IPS-NIHi7 (cell line): ENCODE measurements at regions not wholly inside any gene's neighbourhood (a gene's known extent, or its start where the extent isn't known, plus 50 kb on each side); places are given as distances from the start of the nearest gene placed in this dataset.
A peak's percentile ranks its signal among the peaks of the same experiment; 100 is the strongest.

Experiments used
- DNase-seq: peaks from one replicate; pipeline ENCODE4 v3.0.0; 2012; ENCODE audit warnings: mixed read lengths; ENCODE audit errors: extremely low spot score

GRCh38 chr12:127613056-127613455 is 653.9 kb upstream of the TMEM132C start:
- DNase-seq: no peak

GRCh38 chr12:127619869-127620734 is 646.9 kb upstream of the TMEM132C start:
- DNase-seq: peak; percentile 30

GRCh38 chr12:127620735-127621355 is 646.1 kb upstream of the TMEM132C start:
- DNase-seq: no peak

- no peak for DNase-seq
Measured at GRCh38 chr12:127621366-127621765, 645.6 kb upstream of the TMEM132C start.

- no peak for DNase-seq
Measured at GRCh38 chr12:127623362-127623761, 643.6 kb upstream of the TMEM132C start.

GRCh38 chr12:127625176-127625771 is 641.7 kb upstream of the TMEM132C start:
- DNase-seq: no peak

GRCh38 chr12:127628645-127629044 is 638.3 kb upstream of the TMEM132C start:
- no peak for DNase-seq

- no peak for DNase-seq
Measured at GRCh38 chr12:127629066-127629820, 637.7 kb upstream of the TMEM132C start.

- no peak for DNase-seq
Measured at GRCh38 chr12:127632461-127632860, 634.5 kb upstream of the TMEM132C start.

- no peak for DNase-seq
Measured at GRCh38 chr12:127635838-127636237, 631.1 kb upstream of the TMEM132C start.

- DNase-seq: no peak
Measured at GRCh38 chr12:127636882-127637281, 630.1 kb upstream of the TMEM132C start.

GRCh38 chr12:127640181-127640886 is 626.6 kb upstream of the TMEM132C start:
- DNase-seq: no peak

GRCh38 chr12:127642208-127642607 is 624.8 kb upstream of the TMEM132C start:
- DNase-seq: no peak

- no peak for DNase-seq
Measured at GRCh38 chr12:127648321-127648720, 618.6 kb upstream of the TMEM132C start.

GRCh38 chr12:127649961-127650360 is 617.0 kb upstream of the TMEM132C start:
- DNase-seq: no peak

GRCh38 chr12:127650626-127651025 is 616.3 kb upstream of the TMEM132C start:
- DNase-seq: no peak

- DNase-seq: no peak
Measured at GRCh38 chr12:127652281-127652680, 614.7 kb upstream of the TMEM132C start.

GRCh38 chr12:127654383-127654985 is 612.5 kb upstream of the TMEM132C start:
- no peak for DNase-seq

GRCh38 chr12:127655691-127656090 is 611.3 kb upstream of the TMEM132C start:
- DNase-seq: no peak

- no peak for DNase-seq
Measured at GRCh38 chr12:127656266-127656665, 610.7 kb upstream of the TMEM132C start.

GRCh38 chr12:127657036-127657435 is 609.9 kb upstream of the TMEM132C start:
- DNase-seq: no peak
